A673 (cell line): ENCODE measurements at regions not wholly inside any gene's neighbourhood (a gene's known extent, or its start where the extent isn't known, plus 50 kb on each side); places are given as distances from the start of the nearest gene placed in this dataset.

ENCODE experiments used
- CTCF ChIP-seq: fragments of 300-800, 200-600 bp; sonication (generic); conservative IDR thresholded peaks from 2 replicates; pipeline ENCODE4 v1.5.1; 2017; ENCODE audit warnings: low read depth, mild to moderate bottlenecking, antibody characterized with exemption, low read length, moderate library complexity, mixed read lengths
- EZH2 ChIP-seq: fragments of 200-600 bp; sonication (generic); IDR thresholded peaks from 2 replicates; pipeline ENCODE4 v1.6.1; 2017; ENCODE audit warnings: borderline replicate concordance, low read depth, mild to moderate bottlenecking, mixed read lengths, antibody characterized with exemption, low read length; ENCODE audit not compliant: poor library complexity, severe bottlenecking

GRCh38 chr13:33945477-33945876 is 127.5 kb downstream of the RFC3 start:
- TF ChIP-seq CTCF (no peak), EZH2 (no peak)
